ENCODE measurements at regions not wholly inside any gene's neighbourhood (a gene's known extent, or its start where the extent isn't known, plus 50 kb on each side); places are given as distances from the start of the nearest gene placed in this dataset.

- no peak for TF ChIP-seq CTCF (IDR thresholded peaks at IDR 0.05; ENCODE audit: unreplicated experiment)
- no peaks in the 10 kb centered on the region for H3K27me3 Mint-ChIP-seq (ENCODE audit: insufficient read depth, unreplicated experiment)
- ChIA-PET POLR2A (interaction anchor here (0.7 kb wide), 1 partner anchor 196 kb away, joined by 3 read pairs; no protein-coding TSS in a partner anchor), CTCF (interaction anchor here (0.7 to 1.1 kb wide), 2 partner anchors 8 to 203 kb away, joined by 3 read pairs; no protein-coding TSS in a partner anchor)
- no peaks in the 10 kb centered on the region for H3K36me3 Mint-ChIP-seq (ENCODE audit: insufficient read depth, unreplicated experiment)
- no peak overlapping the region for H3K4me3 Mint-ChIP-seq (ENCODE audit: unreplicated experiment)
- no peak for DNase-seq (ENCODE audit: unreplicated experiment)
- H3K4me1 Mint-ChIP-seq (ENCODE audit: insufficient read depth, unreplicated experiment): no peaks in the 10 kb centered on the region
- no TSS peak for BruUV-seq (replicated peaks)
- intact Hi-C loops (cut with micrococcal nuclease): no loop called here
- H3K9me3 Mint-ChIP-seq (ENCODE audit: unreplicated experiment): no peaks in the 10 kb centered on the region
- no peak overlapping the region for H3K27ac Mint-ChIP-seq (ENCODE audit: low read depth, unreplicated experiment)
Measured at GRCh38 chr6:119735530-119735929, 386.0 kb upstream of the MAN1A1 start.

GRCh38 chr6:119734227-119734626 is 384.7 kb upstream of the MAN1A1 start:
- intact Hi-C loops (cut with micrococcal nuclease): no loop called here
- H3K27me3 Mint-ChIP-seq (ENCODE audit: insufficient read depth, unreplicated experiment): no peaks in the 10 kb centered on the region
- ChIA-PET POLR2A (no interaction called here), CTCF (interaction anchor here (0.8 to 1.4 kb wide), 5 partner anchors 8 to 844 kb away, joined by 3 to 6 read pairs (median 3); no protein-coding TSS in a partner anchor)
- BruUV-seq (replicated peaks): no TSS peak
- H3K27ac Mint-ChIP-seq (ENCODE audit: low read depth, unreplicated experiment): no peak overlapping the region
- DNase-seq (ENCODE audit: unreplicated experiment): no peak
- no peaks in the 10 kb centered on the region for H3K9me3 Mint-ChIP-seq (ENCODE audit: unreplicated experiment)
- H3K4me1 Mint-ChIP-seq (ENCODE audit: insufficient read depth, unreplicated experiment): no peaks in the 10 kb centered on the region
- TF ChIP-seq CTCF (IDR thresholded peaks at IDR 0.05; ENCODE audit: unreplicated experiment): no peak
- no peaks in the 10 kb centered on the region for H3K36me3 Mint-ChIP-seq (ENCODE audit: insufficient read depth, unreplicated experiment)
- no peak overlapping the region for H3K4me3 Mint-ChIP-seq (ENCODE audit: unreplicated experiment)

- Mint-ChIP-seq H3K4me3 (ENCODE audit: unreplicated experiment) (no peak overlapping the region), H3K9me3 (ENCODE audit: unreplicated experiment) (peaks cover 7% of the 10 kb centered on the region), H3K4me1 (ENCODE audit: insufficient read depth, unreplicated experiment) (peaks cover 8% of the 10 kb centered on the region), H3K27ac (ENCODE audit: low read depth, unreplicated experiment) (no peak overlapping the region), H3K36me3 (ENCODE audit: insufficient read depth, unreplicated experiment) (no peaks in the 10 kb centered on the region), H3K27me3 (ENCODE audit: insufficient read depth, unreplicated experiment) (no peaks in the 10 kb centered on the region)
- no TSS peak for BruUV-seq (replicated peaks)
- intact Hi-C loops (cut with micrococcal nuclease): no loop called here
- TF ChIP-seq CTCF (IDR thresholded peaks at IDR 0.05; ENCODE audit: unreplicated experiment): no peak
- no peak for DNase-seq (ENCODE audit: unreplicated experiment)
- ChIA-PET CTCF (interaction anchor here (0.6 to 1.1 kb wide), 2 partner anchors 14 to 1777 kb away, joined by 3 to 4 read pairs; no protein-coding TSS in a partner anchor), POLR2A (no interaction called here)
Measured at GRCh38 chr6:119728935-119729334, 379.4 kb upstream of the MAN1A1 start.

GRCh38 chr6:119728220-119728750 is 378.7 kb upstream of the MAN1A1 start:
- CTCF ChIA-PET: interaction anchor here (0.7 to 1.5 kb wide), 7 partner anchors 11 to 580 kb away, joined by 3 to 8 read pairs (median 4); no protein-coding TSS in a partner anchor
- H3K4me3 Mint-ChIP-seq (ENCODE audit: unreplicated experiment): no peak overlapping the region
- intact Hi-C loops (cut with micrococcal nuclease): no loop called here
- peaks cover 8% of the 10 kb centered on the region for H3K4me1 Mint-ChIP-seq (ENCODE audit: insufficient read depth, unreplicated experiment)
- TF ChIP-seq CTCF (IDR thresholded peaks at IDR 0.05; ENCODE audit: unreplicated experiment): no peak
- H3K27ac Mint-ChIP-seq (ENCODE audit: low read depth, unreplicated experiment): no peak overlapping the region
- H3K27me3 Mint-ChIP-seq (ENCODE audit: insufficient read depth, unreplicated experiment): no peaks in the 10 kb centered on the region
- POLR2A ChIA-PET: no interaction called here
- no TSS peak for BruUV-seq (replicated peaks)
- peaks cover 7% of the 10 kb centered on the region for H3K9me3 Mint-ChIP-seq (ENCODE audit: unreplicated experiment)
- no peak for DNase-seq (ENCODE audit: unreplicated experiment)
- H3K36me3 Mint-ChIP-seq (ENCODE audit: insufficient read depth, unreplicated experiment): no peaks in the 10 kb centered on the region
